GM12878 (cell line): ENCODE measurements at regions not wholly inside any gene's neighbourhood (a gene's known extent, or its start where the extent isn't known, plus 50 kb on each side); places are given as distances from the start of the nearest gene placed in this dataset.

ENCODE experiments used
- ATAC-seq: fragments of 200-7000 bp; cut with Tn5 transposase; 3 replicates; pipeline ENCODE4 v1.9.1; 2020; ENCODE audit warnings: mild to moderate bottlenecking, moderate library complexity
- BruUV-seq: library from RNA; stranded (reverse); fragments of 400-500 nt; replicated peaks from 2 replicates; lab custom pipeline; 2021; lab: Mats Ljungman, UMichigan
- CTCF ChIA-PET: fragments of 300-600 bp; sonication (Branson Sonifier 250); formaldehyde crosslinking; extraction: SDS; loops from one replicate; lab custom pipeline; 2021; ENCODE audit warnings: inconsistent platforms; lab: Yijun Ruan, JAX
- POLR2A ChIA-PET: fragments of 350-600 bp; formaldehyde crosslinking; extraction: SDS; loops from one replicate; lab custom pipeline; 2021; ENCODE audit warnings: inconsistent platforms; lab: Charles Lee
- RAD21 ChIA-PET: fragments of 300-600 bp; sonication (Branson Sonifier 250); formaldehyde crosslinking; loops from one replicate; lab custom pipeline; 2023; ENCODE audit warnings: antibody characterized with exemption; ENCODE audit not compliant: unreplicated experiment; lab: Charles Lee
- SMC1A ChIA-PET: fragments of 300-600 bp; sonication (Branson Sonifier 250); formaldehyde crosslinking; loops from one replicate; lab custom pipeline; 2023; ENCODE audit not compliant: unreplicated experiment, uncharacterized antibody; lab: Charles Lee
- DNase-seq: peaks from one replicate; pipeline ENCODE4 v3.0.0-alpha.2; 2011; ENCODE audit warnings: low read depth, low spot score
- FAIRE-seq: peaks from 3 replicates; lab custom pipeline; 2011; peaks lifted over from hg19 to GRCh38; lab: Jason Lieb, UNC
- H2AFZ ChIP-seq: 2 replicates; pipeline ENCODE4 v1.6.0; 2011; ENCODE audit warnings: low read depth, low read length, control low read depth; ENCODE audit not compliant: control insufficient read depth
- H3K27ac ChIP-seq: 2 replicates; pipeline ENCODE4 v1.5.1; 2011; ENCODE audit warnings: control low read depth; ENCODE audit not compliant: control insufficient read depth, insufficient read depth
- H3K27me3 ChIP-seq, 2 experiments: replicated peaks in 1 of 2; 2 replicates each; pipeline versions ENCODE4 v1.6.0 to v1.6.1; 2011; ENCODE audit warnings: low read length in 1 of 2; ENCODE audit not compliant: control insufficient read depth in 2 of 2, insufficient read depth in 2 of 2
- H3K36me3 ChIP-seq, 2 experiments: 2 replicates each; pipeline ENCODE4 v1.5.1; 2011; ENCODE audit warnings: low read length in 1 of 2; ENCODE audit not compliant: control insufficient read depth in 2 of 2, insufficient read depth in 2 of 2
- H3K4me1 ChIP-seq: 2 replicates; pipeline ENCODE4 v1.6.1; 2011; ENCODE audit warnings: mild to moderate bottlenecking, low read length, moderate library complexity, mixed read lengths; ENCODE audit not compliant: control insufficient read depth, insufficient read depth
- H3K4me2 ChIP-seq: 2 replicates; pipeline ENCODE4 v1.6.0; 2011; ENCODE audit warnings: control low read depth; ENCODE audit not compliant: control insufficient read depth, insufficient read depth
- H3K4me3 ChIP-seq: fragments of 200-600 bp; sonication (generic); 2 replicates; pipeline ENCODE4 v1.5.1; 2016
- H3K79me2 ChIP-seq: 2 replicates; pipeline ENCODE4 v1.6.0; 2011; ENCODE audit warnings: low read length; ENCODE audit not compliant: control insufficient read depth, insufficient read depth
- H3K9ac ChIP-seq: 2 replicates; pipeline ENCODE4 v1.8.0; 2011; ENCODE audit warnings: low read length, control low read depth, mixed read lengths; ENCODE audit not compliant: control insufficient read depth, insufficient read depth
- H3K9me3 ChIP-seq: replicated peaks from 3 replicates; pipeline ENCODE4 v1.5.1; 2011; ENCODE audit warnings: mild to moderate bottlenecking, low read length; ENCODE audit not compliant: control insufficient read depth, insufficient read depth
- H4K20me1 ChIP-seq: 2 replicates; pipeline ENCODE4 v1.6.0; 2011; ENCODE audit not compliant: control insufficient read depth, insufficient read depth
- ATF3 ChIP-seq: IDR thresholded peaks from 2 replicates; pipeline ENCODE4 v1.6.1; 2011; ENCODE audit warnings: low read depth, mild to moderate bottlenecking, low read length, moderate library complexity, borderline replicate concordance; ENCODE audit errors: extremely low read depth
- BCL11A ChIP-seq: IDR thresholded peaks from 2 replicates; pipeline ENCODE4 v1.6.1; 2011; ENCODE audit warnings: low read depth, low read length
- CBX5 ChIP-seq: sonication (generic); IDR thresholded peaks from 2 replicates; pipeline ENCODE4 v1.6.1; 2016; ENCODE audit warnings: low read depth, moderate library complexity, mild to moderate bottlenecking, inconsistent platforms
- CEBPB ChIP-seq, 2 experiments: fragments of 150-350 bp in 1 of 2; IDR thresholded peaks; 2 replicates each; pipeline ENCODE4 v1.6.1; 2012 to 2014; ENCODE audit warnings: low read depth in 2 of 2, low read length in 2 of 2, borderline replicate concordance in 1 of 2, inconsistent platforms in 1 of 2
- CHD4 ChIP-seq: fragments of 200-600 bp; sonication (generic); IDR thresholded peaks from 2 replicates; pipeline ENCODE4 v1.6.1; 2016; ENCODE audit warnings: mild to moderate bottlenecking
- EED ChIP-seq: sonication (generic); IDR thresholded peaks from 2 replicates; pipeline ENCODE4 v1.6.1; 2016; ENCODE audit warnings: antibody characterized with exemption, low read depth
- GABPA ChIP-seq: IDR thresholded peaks from 2 replicates; pipeline ENCODE4 v1.6.1; 2014; ENCODE audit warnings: antibody characterized with exemption, low read depth, mild to moderate bottlenecking, inconsistent platforms
- KLF5 ChIP-seq: fragments of 450-650 bp; IDR thresholded peaks from 2 replicates; pipeline ENCODE4 v1.6.1; 2014; ENCODE audit warnings: mild to moderate bottlenecking; ENCODE audit not compliant: partially characterized antibody
- NFXL1 ChIP-seq: fragments of 450-650 bp; IDR thresholded peaks from 2 replicates; pipeline ENCODE4 v1.6.1; 2017; ENCODE audit warnings: antibody characterized with exemption, mild to moderate bottlenecking, borderline replicate concordance
- POU2F2 ChIP-seq: IDR thresholded peaks from 3 replicates; pipeline ENCODE4 v1.6.1; 2011; ENCODE audit warnings: low read depth, mild to moderate bottlenecking, low read length, borderline replicate concordance
- SIX5 ChIP-seq: IDR thresholded peaks from 2 replicates; pipeline ENCODE4 v1.6.1; 2011; ENCODE audit warnings: mild to moderate bottlenecking, low read depth, low read length, moderate library complexity; ENCODE audit not compliant: severe bottlenecking
- STAT3 ChIP-seq: IDR thresholded peaks from 2 replicates; pipeline ENCODE4 v1.6.1; 2011; ENCODE audit warnings: low read depth, low read length, improper control_type of control experiment
- USF2 ChIP-seq: IDR thresholded peaks from 2 replicates; pipeline ENCODE4 v1.6.1; 2011; ENCODE audit warnings: low read depth, low read length, improper control_type of control experiment, borderline replicate concordance
- ZBED1 ChIP-seq: IDR thresholded peaks from 2 replicates; pipeline ENCODE4 v1.6.1; 2016; ENCODE audit warnings: borderline replicate concordance
- ZNF207 ChIP-seq: fragments of 450-650 bp; IDR thresholded peaks from 2 replicates; pipeline ENCODE4 v1.6.1; 2014; ENCODE audit warnings: antibody characterized with exemption, mild to moderate bottlenecking, borderline replicate concordance
- ZZZ3 ChIP-seq: IDR thresholded peaks from 2 replicates; pipeline ENCODE4 v1.6.1; 2011; ENCODE audit warnings: low read depth; ENCODE audit not compliant: control insufficient read depth, insufficient read length
- WGBS: methylation state at CpG from one replicate; pipeline ENCODE4 v1.1.6; 2016; ENCODE audit warnings: low lambda C conversion rate; ENCODE audit not compliant: insufficient replicate concordance, insufficient coverage; ENCODE audit errors: missing lambda C conversion rate; 5-methylcytosine and 5-hydroxymethylcytosine counted together
- in situ Hi-C: fragments of 300-500 bp; cut with MboI; formaldehyde crosslinking; loops from 9 replicates; pipeline ENCODE4 v1.14.3; 2018; ENCODE audit warnings: mixed read lengths
- intact Hi-C: fragments of 100-400 bp; cut with micrococcal nuclease; formaldehyde crosslinking; loops from one replicate; pipeline ENCODE4 v1.14.2; 2022; ENCODE audit not compliant: unreplicated experiment

GRCh38 chr2:79432731-79433146 lies 80.1 kb upstream of the CTNNA2 start (continued):
- TF ChIP-seq ZNF207 (no peak), POU2F2 (no peak), CHD4 (no peak), CEBPB (IDR thresholded peaks at IDR 0.05; ENCODE audit: borderline replicate concordance in 1 of 2, low read depth in 2 of 2, low read length in 2 of 2) (no peak), BCL11A (no peak), SIX5 (no peak), ZZZ3 (no peak), ZBED1 (no peak), EED (no peak), ATF3 (no peak), STAT3 (no peak), GABPA (no peak), CBX5 (no peak), NFXL1 (no peak)

- intact Hi-C loops (no loop called here), in situ Hi-C loops (no loop called here)
- BruUV-seq: no TSS peak
- ATAC-seq: no peak
- no peak overlapping the region for H3K4me2 ChIP-seq
- no peak overlapping the region for H2AFZ ChIP-seq
- no peak overlapping the region for H3K9ac ChIP-seq
- no peak overlapping the region for H3K4me3 ChIP-seq
- H3K36me3 ChIP-seq: no peaks in the 10 kb centered on the region
- no peak for DNase-seq
- H4K20me1 ChIP-seq: no peaks in the 10 kb centered on the region
- H3K27ac ChIP-seq: no peak overlapping the region
- 31% methylated on average over 1 of the region's 1 CpG for WGBS
- RAD21 ChIA-PET: no interaction called here
- H3K9me3 ChIP-seq: no peaks in the 10 kb centered on the region
- no peaks in the 10 kb centered on the region for H3K79me2 ChIP-seq
- no peaks in the 10 kb centered on the region for H3K4me1 ChIP-seq
- POLR2A ChIA-PET: no interaction called here
- SMC1A ChIA-PET: no interaction called here
- FAIRE-seq: no peak
- no peaks in the 10 kb centered on the region for H3K27me3 ChIP-seq
- CTCF ChIA-PET: no interaction called here
- TF ChIP-seq USF2 (no peak), KLF5 (no peak)
Measured at GRCh38 chr2:79428745-79429144, 84.1 kb upstream of the CTNNA2 start.
